ENCODE measurements at regions not wholly inside any gene's neighbourhood (a gene's known extent, or its start where the extent isn't known, plus 50 kb on each side); places are given as distances from the start of the nearest gene placed in this dataset.

- Histone ChIP-seq H3K9ac (ENCODE audit: low read depth, low read length) (no peak overlapping the region), H3K4me3 (ENCODE audit: low read depth in 1 of 2, low read length in 2 of 2) (no peak overlapping the region), H3K4me1 (ENCODE audit: insufficient read depth, low read length) (no peaks in the 10 kb centered on the region), H3K36me3 (ENCODE audit: insufficient read depth, low read length) (no peaks in the 10 kb centered on the region), H3K27me3 (ENCODE audit: insufficient read depth, low read length, poor library complexity) (peaks cover 4% of the 10 kb centered on the region), H2AFZ (ENCODE audit: low read depth, low read length) (no peak overlapping the region), H3K27ac (ENCODE audit: low read length) (no peak overlapping the region), H4K20me1 (ENCODE audit: insufficient read depth, low read length) (no peaks in the 10 kb centered on the region), H3K4me2 (ENCODE audit: insufficient read depth, low read length) (no peak overlapping the region), H3K9me3 (ENCODE audit: insufficient read depth, low read length, severe bottlenecking) (no peaks in the 10 kb centered on the region), H3K79me2 (ENCODE audit: insufficient read depth, low read length) (no peaks in the 10 kb centered on the region)
- TF ChIP-seq EZH2 (IDR thresholded peaks at IDR 0.05; ENCODE audit: borderline replicate concordance, low read depth, low read length, severe bottlenecking) = no peak
- TF ChIP-seq CTCF (IDR thresholded peaks at IDR 0.05; ENCODE audit: borderline replicate concordance, extremely low read depth, low read length, poor library complexity, severe bottlenecking) = no peak
- no peak for ATAC-seq (ENCODE audit: insufficient read depth, low read depth)
- DNase-seq = no peak
These were observed 62.4 kb upstream of the ATP8A1 start for GRCh38 chr4:42719257-42719656.

GRCh38 chr4:42718336-42718735 is 61.4 kb upstream of the ATP8A1 start:
- no peaks in the 10 kb centered on the region for H3K4me1 ChIP-seq (ENCODE audit: insufficient read depth, low read length)
- H4K20me1 ChIP-seq (ENCODE audit: insufficient read depth, low read length) = no peaks in the 10 kb centered on the region
- no peak for TF ChIP-seq EZH2 (IDR thresholded peaks at IDR 0.05; ENCODE audit: borderline replicate concordance, low read depth, low read length, severe bottlenecking)
- TF ChIP-seq CTCF (IDR thresholded peaks at IDR 0.05; ENCODE audit: borderline replicate concordance, extremely low read depth, low read length, poor library complexity, severe bottlenecking) = no peak
- DNase-seq (no peak), ATAC-seq (ENCODE audit: insufficient read depth, low read depth) (no peak)
- no peaks in the 10 kb centered on the region for H3K36me3 ChIP-seq (ENCODE audit: insufficient read depth, low read length)
- H3K27me3 ChIP-seq (ENCODE audit: insufficient read depth, low read length, poor library complexity) = peaks cover 4% of the 10 kb centered on the region
- H3K27ac ChIP-seq (ENCODE audit: low read length) = no peak overlapping the region
- H3K79me2 ChIP-seq (ENCODE audit: insufficient read depth, low read length) = no peaks in the 10 kb centered on the region
- no peak overlapping the region for H3K4me2 ChIP-seq (ENCODE audit: insufficient read depth, low read length)
- H3K4me3 ChIP-seq (ENCODE audit: low read depth in 1 of 2, low read length in 2 of 2) = no peak overlapping the region
- H3K9me3 ChIP-seq (ENCODE audit: insufficient read depth, low read length, severe bottlenecking) = no peaks in the 10 kb centered on the region
- no peak overlapping the region for H3K9ac ChIP-seq (ENCODE audit: low read depth, low read length)
- H2AFZ ChIP-seq (ENCODE audit: low read depth, low read length) = no peak overlapping the region

DNA sequence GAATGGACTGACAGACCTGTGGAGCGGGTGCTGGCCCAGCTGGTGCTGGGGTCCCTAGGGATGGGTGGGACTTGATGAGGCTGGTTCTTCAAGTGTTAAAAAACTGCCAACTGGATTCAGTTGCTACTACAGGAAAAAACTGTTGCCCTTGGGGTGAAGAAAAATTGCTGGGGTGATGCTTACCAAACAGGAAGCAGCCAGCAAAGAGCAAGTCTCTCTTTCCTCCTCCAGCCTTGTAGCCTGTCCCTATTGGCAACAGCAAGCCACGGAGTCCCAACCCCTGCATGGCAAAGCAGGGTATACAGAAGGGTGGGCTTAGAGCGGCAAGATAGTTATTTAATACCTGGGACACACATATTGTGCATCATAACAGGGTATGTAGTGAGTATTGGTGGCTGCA is 60.1 kb upstream of the ATP8A1 start:
- no peaks in the 10 kb centered on the region for H3K4me1 ChIP-seq (ENCODE audit: insufficient read depth, low read length)
- no peak for ATAC-seq (ENCODE audit: insufficient read depth, low read depth)
- no peaks in the 10 kb centered on the region for H4K20me1 ChIP-seq (ENCODE audit: insufficient read depth, low read length)
- H3K27ac ChIP-seq (ENCODE audit: low read length) = no peak overlapping the region
- no peaks in the 10 kb centered on the region for H3K9me3 ChIP-seq (ENCODE audit: insufficient read depth, low read length, severe bottlenecking)
- TF ChIP-seq CTCF (IDR thresholded peaks at IDR 0.05; ENCODE audit: borderline replicate concordance, extremely low read depth, low read length, poor library complexity, severe bottlenecking) (no peak), EZH2 (IDR thresholded peaks at IDR 0.05; ENCODE audit: borderline replicate concordance, low read depth, low read length, severe bottlenecking) (no peak)
- no peaks in the 10 kb centered on the region for H3K36me3 ChIP-seq (ENCODE audit: insufficient read depth, low read length)
- H3K27me3 ChIP-seq (ENCODE audit: insufficient read depth, low read length, poor library complexity) = peaks cover 4% of the 10 kb centered on the region
- H3K4me2 ChIP-seq (ENCODE audit: insufficient read depth, low read length) = no peak overlapping the region
- no peaks in the 10 kb centered on the region for H3K79me2 ChIP-seq (ENCODE audit: insufficient read depth, low read length)
- no peak overlapping the region for H3K4me3 ChIP-seq (ENCODE audit: low read depth in 1 of 2, low read length in 2 of 2)
- H3K9ac ChIP-seq (ENCODE audit: low read depth, low read length) = no peak overlapping the region
- DNase-seq = no peak
- H2AFZ ChIP-seq (ENCODE audit: low read depth, low read length) = no peak overlapping the region
